HG03039 (cell line): ENCODE measurements at regions not wholly inside any gene's neighbourhood (a gene's known extent, or its start where the extent isn't known, plus 50 kb on each side); places are given as distances from the start of the nearest gene placed in this dataset.

Experiments used
- ATAC-seq: cut with Tn5 transposase; IDR thresholded peaks from one replicate; pipeline ENCODE4 v1.9.1; 2021; ENCODE audit warnings: mild to moderate bottlenecking, moderate library complexity; ENCODE audit not compliant: unreplicated experiment

DNA sequence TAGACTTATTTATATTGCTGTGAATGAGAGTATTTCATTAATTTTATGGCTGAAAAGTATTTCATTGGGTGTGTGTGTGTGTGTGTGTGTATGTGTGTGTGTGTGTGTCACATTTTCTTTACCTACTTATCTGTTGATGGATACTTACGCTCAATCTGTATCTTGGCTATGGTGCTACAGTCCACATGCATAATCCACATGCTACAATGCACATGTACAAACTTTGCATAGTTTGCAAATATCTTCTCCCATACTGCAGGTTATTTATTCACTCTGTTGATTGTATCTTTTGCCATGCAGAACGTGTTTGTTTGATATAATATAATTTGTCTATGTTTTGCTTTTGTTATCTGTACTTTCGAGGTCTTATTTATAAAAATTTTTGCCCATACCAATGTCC lies 167.8 kb downstream of the RAB28 start:
- ATAC-seq, result no peak

DNA sequence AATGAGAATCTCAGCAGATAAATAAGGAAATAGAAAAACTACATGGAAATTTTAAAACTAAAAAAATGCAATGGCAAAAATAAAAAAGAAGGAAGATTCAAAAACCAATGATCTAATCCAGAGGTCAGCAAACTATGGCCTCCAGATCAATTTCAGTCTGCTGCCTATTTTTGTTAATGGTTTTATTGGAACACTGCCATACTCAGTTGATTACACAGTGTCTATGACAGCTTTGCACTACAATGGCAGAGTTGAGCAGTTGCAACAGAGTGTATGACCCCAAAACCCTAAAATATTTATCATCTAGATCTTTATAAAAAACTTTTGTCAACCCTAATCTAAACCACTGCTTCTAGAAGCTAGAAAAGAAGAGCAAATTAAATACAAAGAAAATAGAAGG lies 170.3 kb downstream of the RAB28 start:
- ATAC-seq, result no peak

DNA sequence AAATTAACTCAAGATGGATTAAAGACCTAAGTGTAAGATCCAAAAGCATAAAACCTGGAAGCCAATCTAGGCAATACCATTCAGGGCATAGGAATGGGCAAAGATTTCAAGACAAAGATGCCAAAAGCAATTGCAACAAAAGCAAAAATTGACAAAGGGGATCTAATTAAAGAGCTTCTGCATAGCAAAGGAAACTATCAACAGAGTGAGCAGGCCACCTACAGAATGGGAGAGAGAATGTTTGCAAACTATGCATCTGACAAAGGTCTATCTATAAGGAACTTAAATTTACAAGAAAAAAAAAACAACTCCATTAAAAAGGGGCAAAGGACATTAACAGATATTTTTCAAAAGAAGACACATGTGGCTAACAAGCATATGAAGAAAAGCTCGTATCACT lies 171.9 kb downstream of the RAB28 start:
- ATAC-seq, result no peak

DNA sequence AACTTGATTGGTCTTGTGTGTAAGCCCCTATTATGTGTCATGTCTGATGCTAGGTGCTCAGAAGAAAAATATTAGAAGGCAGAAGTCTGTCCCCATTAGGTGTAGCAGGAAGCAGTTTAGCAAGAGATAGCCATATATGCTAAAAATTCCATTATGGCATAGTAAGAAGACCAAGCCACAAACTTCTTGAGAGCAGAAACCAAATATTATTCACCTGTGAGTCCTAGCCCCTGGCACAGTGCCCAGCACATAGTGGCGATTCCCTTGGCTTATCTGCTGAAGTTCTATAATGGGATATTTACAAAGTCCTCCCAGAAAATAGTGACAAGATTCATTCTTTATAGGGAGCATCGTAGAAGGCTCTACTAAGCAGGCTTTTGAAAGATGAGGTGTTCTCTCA lies 174.4 kb downstream of the RAB28 start:
- no peak for ATAC-seq

DNA sequence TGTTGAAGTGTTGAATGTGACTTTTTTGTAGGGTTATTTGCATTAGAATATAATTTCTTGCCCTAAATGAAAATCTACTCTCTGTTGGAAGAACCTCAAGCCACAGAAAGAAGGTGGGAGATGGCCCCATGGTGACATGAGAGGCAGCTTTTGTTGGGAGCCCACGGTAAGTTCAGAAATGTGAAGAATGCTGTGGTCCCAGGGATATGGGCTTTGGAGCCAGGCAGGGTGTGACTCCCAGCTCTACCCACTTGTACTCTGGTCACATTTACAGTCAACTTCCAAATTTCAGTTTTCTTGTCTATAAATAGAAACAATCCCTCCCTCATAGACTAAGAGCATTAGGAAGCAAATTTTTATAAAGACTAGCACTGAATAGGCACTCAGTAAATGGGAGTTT lies 177.8 kb downstream of the RAB28 start:
- no peak for ATAC-seq

DNA sequence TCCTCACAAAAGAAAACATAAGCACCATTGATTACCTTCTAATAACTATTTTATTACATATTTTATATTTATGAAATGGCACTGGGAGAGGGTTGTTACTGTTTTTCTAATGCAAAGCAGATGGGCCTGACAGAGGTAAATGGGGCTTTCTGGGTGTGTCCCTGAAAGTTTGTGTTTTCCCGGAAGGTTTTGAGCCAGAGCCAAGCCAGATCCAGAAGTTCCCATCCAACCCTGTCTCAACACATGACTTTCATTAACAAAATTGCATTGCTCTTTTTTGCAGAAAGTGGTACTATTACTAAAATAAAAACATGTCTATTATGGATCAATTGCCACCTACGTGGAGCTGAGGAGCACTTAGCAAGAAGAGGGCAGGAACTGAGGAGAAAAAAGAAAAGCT lies 181.3 kb downstream of the RAB28 start:
- ATAC-seq, result no peak

DNA sequence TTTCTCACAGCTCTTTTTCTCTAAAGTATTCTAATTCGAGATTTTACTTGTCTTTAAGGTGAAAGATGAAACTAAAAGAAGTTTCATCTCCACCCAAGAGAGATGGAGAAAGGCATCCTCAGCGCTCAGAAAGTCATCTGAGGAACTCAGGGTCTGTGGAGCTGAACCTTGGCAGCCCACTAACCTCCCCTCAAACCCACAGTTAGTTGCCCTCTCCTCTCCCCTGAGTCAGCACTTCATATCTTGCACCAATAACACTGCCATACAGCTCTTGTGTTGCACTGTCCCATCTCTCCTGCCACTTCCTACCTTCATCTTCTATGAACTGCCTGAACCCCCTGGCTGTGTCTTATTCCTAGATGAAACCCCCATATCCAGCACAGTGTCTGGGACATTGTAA lies 184.8 kb downstream of the RAB28 start:
- no peak for ATAC-seq

DNA sequence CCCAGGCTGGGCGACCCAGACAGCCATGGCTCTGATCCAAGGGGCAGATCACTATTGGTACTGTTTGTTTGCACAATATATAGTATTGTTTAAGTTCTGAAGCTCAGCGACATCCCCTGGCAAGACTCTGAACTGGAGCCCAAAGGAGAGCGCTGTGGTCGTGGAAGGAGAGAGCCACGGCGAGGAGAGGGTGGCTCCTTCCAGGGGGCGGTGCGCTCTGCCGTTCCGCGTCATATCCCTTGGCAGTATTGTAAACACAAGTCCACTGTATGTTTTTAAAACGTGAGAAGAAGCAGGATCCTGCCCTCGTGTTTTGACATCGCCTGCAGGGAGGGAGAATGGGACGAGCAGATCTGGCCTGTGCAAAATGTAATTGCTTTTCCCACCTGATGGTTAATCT lies 185.5 kb downstream of the RAB28 start:
- no peak for ATAC-seq

DNA sequence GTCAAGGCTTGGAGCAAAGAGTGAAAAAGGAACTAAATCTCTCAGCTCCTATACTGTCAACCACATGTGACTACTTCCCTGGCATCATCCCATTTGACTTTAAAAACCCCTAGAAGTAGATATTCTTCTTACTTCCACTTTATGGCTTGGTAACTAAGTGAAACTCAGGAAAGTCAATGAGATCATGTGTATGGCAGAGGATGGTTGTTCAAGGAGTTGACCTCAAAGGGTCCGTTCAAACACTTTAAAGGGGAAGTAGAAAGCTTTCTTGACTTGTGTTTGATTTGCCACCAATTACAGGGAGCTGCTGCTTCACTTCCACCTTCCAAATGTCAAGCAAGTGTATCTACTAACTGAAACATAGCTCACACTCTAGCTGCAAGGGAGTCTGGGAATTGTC lies 187.2 kb downstream of the RAB28 start:
- ATAC-seq, result no peak

DNA sequence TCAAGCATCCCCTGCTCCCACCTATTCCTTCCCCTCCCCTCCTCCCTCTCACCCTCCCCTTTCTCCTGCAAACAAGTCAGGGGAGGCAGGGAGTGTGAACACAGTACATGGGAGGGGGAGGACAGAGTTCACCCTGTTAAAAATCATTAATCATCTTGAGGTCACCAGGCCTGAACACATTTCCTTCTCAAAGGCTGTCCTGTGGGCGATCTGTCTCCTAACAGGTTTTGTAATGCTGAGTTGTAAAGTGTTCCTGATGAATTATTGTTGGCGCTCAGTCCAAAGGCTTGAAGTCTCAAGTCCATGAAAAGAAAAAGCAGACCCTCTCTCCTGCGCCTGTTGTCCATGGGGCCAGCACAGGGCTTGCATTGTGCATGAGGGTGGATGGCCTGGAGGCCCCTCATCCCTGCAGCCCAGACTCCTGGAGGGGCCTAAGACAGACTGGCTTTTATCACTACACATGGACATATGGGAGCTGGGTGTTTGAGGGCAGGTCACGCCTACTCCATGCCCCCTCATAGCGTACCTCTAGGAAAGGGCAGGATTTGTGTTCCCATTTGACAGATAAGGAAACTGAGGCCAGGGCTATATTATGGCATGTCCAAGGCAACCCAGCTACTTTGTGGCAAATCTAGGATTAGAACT lies 189.1 kb downstream of the RAB28 start:
- no peak for ATAC-seq

DNA sequence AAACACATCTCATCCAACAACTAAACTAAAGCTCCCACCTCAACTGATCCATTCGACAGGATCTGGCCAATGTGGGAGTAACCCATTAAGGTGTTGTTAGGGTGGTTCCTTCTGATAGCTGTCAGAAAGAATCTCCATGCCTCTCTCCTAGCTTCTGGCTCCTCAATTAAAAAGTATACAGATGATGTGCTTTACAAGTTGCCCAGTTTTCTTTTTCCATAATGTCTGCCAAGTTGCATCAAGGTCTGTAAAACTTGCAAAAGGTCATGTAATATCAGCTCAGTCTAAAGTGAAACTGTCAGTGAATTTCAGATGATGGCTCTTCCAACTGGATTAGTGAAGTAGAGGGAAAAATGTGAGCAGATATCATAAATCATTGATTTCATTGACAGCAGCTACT lies 191.8 kb downstream of the RAB28 start:
- ATAC-seq, result no peak

DNA sequence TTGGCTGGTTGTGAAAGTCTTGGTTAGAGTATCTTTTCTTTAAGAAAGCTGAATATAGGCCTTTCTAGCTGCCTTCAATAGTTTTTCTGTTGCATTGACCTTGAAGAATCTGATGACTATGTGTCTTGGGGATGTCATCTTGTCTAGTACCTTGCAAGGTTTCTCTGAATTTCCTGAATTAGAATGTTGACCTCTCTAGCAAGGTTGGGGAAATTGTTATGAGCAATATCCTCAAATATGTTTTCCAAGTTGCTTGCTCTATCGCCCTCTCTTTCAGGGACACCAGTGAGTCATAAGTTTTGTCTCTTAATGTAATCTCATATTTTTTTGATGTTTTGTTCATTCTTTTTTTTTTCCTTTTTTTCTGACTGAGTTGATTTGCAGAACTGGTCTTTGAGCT lies 194.7 kb downstream of the RAB28 start:
- no peak for ATAC-seq

DNA sequence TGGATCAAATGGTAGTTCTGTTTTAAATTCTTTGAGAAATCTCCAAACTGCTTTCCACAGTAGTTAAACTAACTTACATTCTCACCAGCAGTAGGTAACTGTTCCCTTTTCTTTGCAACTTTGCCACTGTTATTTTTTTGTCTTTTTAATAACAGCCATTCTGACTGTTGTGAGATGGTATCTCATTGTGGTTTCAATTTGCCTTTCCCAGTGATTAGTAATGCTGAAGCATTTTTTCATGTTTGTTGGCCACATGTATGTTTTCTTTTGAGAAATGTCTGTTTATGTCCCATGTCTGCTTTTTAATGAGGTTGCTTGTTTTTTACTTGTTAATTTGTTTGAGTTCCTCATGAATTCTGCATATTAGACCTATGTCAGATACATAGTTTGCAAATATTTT lies 198.8 kb downstream of the RAB28 start:
- ATAC-seq, result no peak

DNA sequence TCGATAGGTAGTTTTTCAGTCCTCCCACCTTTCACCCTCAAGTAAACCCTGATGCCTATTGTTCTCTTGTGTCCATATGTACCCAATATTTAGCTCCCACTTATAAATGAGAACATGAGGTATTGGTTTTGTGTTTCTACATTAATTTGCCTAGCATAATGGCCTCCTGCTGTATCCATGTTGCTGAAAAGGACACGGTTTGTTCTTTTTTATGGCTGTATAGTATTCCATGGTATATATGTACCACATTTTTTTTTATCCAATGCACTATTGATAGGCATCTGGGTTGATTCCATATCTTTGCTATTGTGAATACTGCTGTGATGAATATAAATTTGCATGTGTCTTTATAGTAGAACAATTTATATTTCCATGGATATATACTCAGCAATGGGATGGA lies 199.2 kb downstream of the RAB28 start:
- no peak for ATAC-seq

DNA sequence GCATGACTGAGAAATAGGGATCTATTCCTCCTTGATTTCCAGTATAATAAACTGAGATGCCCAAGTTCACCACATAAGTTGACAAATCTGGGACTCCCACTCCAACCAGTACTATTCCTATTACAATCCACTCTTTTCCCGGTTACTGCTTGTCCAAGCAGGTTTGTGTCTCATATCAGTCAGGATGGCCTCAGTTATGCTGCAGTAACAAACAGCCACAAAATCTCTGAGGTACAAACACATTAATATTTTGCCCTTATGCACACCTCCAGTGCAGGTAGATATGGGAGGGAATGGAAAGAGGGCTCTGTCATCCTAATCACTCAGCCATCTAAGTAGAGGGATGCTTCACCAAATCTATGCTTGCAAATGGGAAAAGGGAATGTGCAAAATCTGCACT lies 207.8 kb downstream of the RAB28 start:
- no peak for ATAC-seq

DNA sequence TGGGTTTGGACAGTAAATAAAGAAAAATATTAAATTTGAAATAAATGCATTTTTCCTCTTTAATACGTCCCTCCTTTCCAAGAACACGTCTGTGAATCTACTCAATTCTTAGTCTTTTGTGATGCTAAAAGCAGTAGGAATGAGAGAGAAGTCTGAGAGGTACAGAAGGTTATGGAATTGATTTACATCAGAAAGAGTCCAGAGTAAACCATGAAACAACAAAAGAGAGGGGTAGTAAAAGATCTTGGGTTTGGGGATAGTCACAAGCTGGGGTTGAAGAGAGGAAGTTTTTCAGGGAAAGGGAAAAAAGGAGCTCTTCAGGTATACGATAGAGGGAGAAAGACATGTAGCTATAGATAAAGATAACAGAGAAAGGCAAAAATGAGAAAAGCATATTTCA lies 215.4 kb downstream of the RAB28 start:
- no peak for ATAC-seq

DNA sequence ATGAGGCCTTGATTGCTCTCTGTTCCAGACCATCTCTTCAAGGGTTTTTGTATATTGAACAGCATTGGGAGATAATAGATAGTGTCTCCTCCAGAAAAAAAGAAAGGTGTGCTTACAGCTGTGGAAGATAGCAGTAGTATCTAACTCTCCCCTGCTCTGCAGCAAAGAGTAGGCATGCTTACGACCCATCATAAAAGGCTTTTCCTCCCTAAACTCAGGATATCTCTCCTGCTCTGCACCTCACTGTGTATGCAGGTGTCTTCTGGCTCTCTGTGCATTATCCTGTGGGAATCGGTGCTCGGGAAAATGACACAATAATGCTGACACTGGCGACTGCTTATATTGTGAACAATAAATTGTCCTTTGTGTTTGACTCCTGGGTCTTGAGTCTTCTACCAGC lies 216.0 kb downstream of the RAB28 start:
- ATAC-seq, result no peak

DNA sequence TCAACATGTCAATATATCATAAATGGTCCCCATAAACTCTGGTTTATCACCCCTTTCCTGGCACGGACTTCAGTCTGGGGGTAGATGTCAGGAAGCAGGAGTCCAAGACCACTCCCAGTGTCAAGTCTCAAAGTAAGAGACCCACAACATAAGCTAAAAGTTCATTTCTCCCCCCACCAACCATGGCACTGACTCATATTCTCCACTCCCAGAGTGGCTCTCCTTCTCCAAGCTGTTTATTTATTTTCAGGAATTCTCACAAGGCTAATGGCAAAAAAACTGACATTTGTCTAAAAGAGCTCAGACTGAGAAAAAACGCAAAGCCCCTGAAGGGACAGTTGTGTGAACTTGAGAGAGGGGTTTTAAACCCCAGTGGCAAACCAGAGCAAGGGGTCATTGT lies 217.0 kb downstream of the RAB28 start:
- no peak for ATAC-seq

DNA sequence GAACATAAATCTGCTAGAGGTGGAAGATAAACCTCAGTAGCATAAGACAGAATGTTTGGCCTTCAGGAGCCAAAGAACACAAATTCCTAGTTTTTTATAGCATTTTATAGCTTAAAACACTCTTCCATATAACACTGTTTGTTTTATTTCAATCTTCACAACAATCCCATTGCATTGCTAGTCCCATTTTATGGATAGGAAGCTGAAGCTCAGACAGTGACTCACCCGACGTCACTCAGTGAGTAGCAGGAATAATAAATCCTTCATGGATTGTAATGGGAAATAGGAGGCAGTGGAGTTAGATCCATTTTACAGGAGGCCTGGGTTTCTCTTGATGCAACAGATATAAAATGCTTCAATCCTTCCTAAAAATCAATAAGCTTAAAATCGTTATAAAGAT lies 217.5 kb downstream of the RAB28 start:
- ATAC-seq, result no peak

DNA sequence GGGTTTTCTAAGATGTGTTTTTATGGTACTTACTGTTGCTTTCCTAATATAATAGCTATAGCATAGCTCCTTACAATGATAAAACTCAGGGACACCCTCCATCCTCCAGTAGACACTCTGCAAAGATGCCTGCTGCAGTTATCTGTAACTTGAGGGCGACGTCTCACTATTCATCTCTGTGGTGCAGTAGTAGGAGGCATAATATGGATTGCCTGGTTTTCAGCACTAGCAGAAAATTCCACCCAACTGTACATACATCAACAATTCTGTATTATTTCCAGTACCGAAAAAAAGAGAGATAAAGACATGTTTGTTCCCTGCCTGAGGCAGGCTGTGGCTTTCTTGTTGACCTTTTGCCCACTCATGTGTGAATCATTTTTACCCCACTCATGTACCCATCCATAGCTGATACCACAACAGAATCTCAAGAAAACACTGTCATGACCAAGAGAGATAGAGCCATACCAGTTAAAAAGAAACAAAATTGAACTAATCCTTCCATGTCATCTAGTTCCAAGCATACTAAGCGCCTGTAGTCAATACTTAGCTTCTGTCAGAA lies 220.1 kb downstream of the RAB28 start:
- ATAC-seq, result no peak

DNA sequence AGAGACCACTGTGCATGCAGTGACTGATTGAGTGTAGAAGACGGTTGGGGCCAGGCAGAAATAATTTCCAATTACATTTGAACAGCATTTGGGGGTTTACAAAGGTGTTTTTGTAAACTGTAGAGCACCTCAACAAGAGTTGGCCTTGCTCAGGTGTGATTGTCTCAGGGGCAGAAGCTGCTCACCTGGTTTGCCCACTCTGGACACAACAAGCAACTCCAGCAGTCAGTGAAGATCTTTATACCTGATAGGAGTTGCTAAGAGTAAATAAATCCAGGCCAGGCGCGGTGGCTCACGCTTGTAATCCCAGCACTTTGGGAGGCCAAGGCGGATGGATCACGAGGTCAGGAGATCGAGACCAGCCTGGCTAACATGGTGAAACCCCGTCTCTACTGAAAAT lies 221.3 kb downstream of the RAB28 start:
- ATAC-seq, result no peak

DNA sequence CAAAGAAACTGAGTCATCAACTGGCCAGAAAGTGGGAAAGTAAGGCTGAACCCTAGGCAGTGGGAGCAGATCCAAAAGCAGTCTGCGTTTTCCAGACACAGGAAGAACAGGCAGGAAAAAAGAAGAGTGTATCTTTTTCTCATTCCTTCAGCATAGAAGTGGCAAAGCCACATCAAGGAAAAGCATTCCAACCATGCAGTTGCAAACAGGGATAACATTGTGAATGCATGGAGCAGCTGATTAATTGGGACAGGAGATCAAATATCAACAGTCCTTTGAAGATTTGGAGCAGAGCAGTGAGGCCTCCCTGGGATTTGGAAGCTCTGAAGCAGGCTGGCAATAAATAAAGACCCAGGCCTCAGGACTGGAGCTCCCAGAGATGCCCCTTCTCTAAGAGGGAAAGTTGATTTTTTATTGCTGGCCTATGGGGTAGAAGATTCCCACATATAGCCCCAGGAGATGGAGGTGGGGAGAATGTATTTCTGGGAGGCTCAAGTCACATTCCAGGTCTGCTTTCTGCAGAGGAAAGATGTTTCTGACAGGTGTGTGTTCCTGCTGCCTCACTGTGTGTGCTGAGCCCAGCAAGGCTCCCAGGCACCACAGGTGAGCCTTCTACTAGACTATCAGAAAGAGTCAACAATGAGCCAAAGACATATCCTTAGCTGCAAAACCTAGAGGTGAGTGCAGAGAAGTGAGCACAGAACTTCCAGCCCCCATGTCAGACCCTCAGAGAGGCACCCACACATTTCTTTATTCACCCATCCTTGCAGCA lies 222.5 kb downstream of the RAB28 start:
- no peak for ATAC-seq

DNA sequence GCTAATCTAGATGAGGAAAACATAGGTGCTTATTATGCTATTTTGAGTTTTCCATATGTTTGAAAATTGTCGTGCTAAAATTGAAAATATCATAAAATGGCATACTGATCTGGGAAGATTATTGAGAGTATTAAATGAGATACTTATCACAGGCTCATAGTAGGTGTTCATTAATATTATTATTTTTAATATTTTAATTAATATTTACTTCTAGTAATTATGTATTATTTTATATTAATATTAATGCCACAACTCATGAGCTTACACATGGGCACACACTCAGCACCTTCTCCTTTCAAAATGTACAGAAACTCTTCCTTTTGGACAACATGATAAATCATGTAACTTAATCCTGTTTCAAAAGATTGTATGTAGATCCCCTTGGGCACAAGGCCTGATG lies 223.6 kb downstream of the RAB28 start:
- ATAC-seq, result no peak
